Skeletal muscle satellite cell (primary cell): ENCODE measurements at regions not wholly inside any gene's neighbourhood (a gene's known extent, or its start where the extent isn't known, plus 50 kb on each side); places are given as distances from the start of the nearest gene placed in this dataset.

ENCODE experiments used
- H3K27me3 ChIP-seq: 2 replicates; pipeline ENCODE4 v1.7.0; 2013; ENCODE audit warnings: low read length; ENCODE audit not compliant: control insufficient read depth, insufficient read depth
- H3K36me3 ChIP-seq: 2 replicates; pipeline ENCODE4 v1.7.0; 2013; ENCODE audit warnings: mild to moderate bottlenecking, control low read depth, low read length; ENCODE audit not compliant: insufficient read depth
- H3K4me1 ChIP-seq: 2 replicates; pipeline ENCODE4 v1.7.0; 2013; ENCODE audit warnings: low read length; ENCODE audit not compliant: control insufficient read depth, insufficient read depth
- H3K4me2 ChIP-seq: 2 replicates; pipeline ENCODE4 v1.7.0; 2013; ENCODE audit warnings: mild to moderate bottlenecking, low read length
- H3K4me3 ChIP-seq: 2 replicates; pipeline ENCODE4 v1.7.0; 2013; ENCODE audit warnings: low read length
- H3K9ac ChIP-seq: 2 replicates; pipeline ENCODE4 v1.7.0; 2013; ENCODE audit warnings: mild to moderate bottlenecking, low read depth, low read length, moderate library complexity
- H3K9me3 ChIP-seq: replicated peaks from 2 replicates; pipeline ENCODE4 v1.7.0; 2013; ENCODE audit warnings: mild to moderate bottlenecking, control low read depth, low read length

- Histone ChIP-seq H3K9ac (no peak overlapping the region), H3K4me3 (no peak overlapping the region), H3K27me3 (peaks cover 2% of the 10 kb centered on the region), H3K4me2 (no peak overlapping the region), H3K9me3 (no peaks in the 10 kb centered on the region), H3K4me1 (peaks cover 2% of the 10 kb centered on the region), H3K36me3 (no peaks in the 10 kb centered on the region)
Measured at GRCh38 chr2:156897548-156897947, 360.0 kb upstream of the GALNT5 start.

- no peak overlapping the region for H3K4me3 ChIP-seq
- H3K9me3 ChIP-seq = no peaks in the 10 kb centered on the region
- H3K36me3 ChIP-seq = no peaks in the 10 kb centered on the region
- peaks cover 2% of the 10 kb centered on the region for H3K4me1 ChIP-seq
- peaks cover 5% of the 10 kb centered on the region for H3K27me3 ChIP-seq
- H3K9ac ChIP-seq = no peak overlapping the region
- no peak overlapping the region for H3K4me2 ChIP-seq
Measured at GRCh38 chr2:156901373-156902031, 356.0 kb upstream of the GALNT5 start.

GRCh38 chr2:156903335-156903734, 354.2 kb upstream of the GALNT5 start:
- Histone ChIP-seq H3K4me3 (no peak overlapping the region), H3K9ac (no peak overlapping the region), H3K4me1 (peaks cover 5% of the 10 kb centered on the region), H3K27me3 (peaks cover 5% of the 10 kb centered on the region), H3K9me3 (no peaks in the 10 kb centered on the region), H3K36me3 (no peaks in the 10 kb centered on the region), H3K4me2 (no peak overlapping the region)

GRCh38 chr2:156907806-156908205, 349.7 kb upstream of the GALNT5 start:
- Histone ChIP-seq H3K27me3 (peaks cover 16% of the 10 kb centered on the region), H3K4me2 (peak overlapping the region; percentile 34), H3K4me1 (peaks cover 15% of the 10 kb centered on the region), H3K4me3 (no peak overlapping the region), H3K36me3 (no peaks in the 10 kb centered on the region), H3K9ac (no peak overlapping the region), H3K9me3 (no peaks in the 10 kb centered on the region)

- Histone ChIP-seq H3K4me3 (no peak overlapping the region), H3K4me1 (peaks cover 15% of the 10 kb centered on the region), H3K9me3 (no peaks in the 10 kb centered on the region), H3K27me3 (peaks cover 18% of the 10 kb centered on the region), H3K9ac (no peak overlapping the region), H3K36me3 (no peaks in the 10 kb centered on the region), H3K4me2 (peak overlapping the region; percentile 36)
Measured at GRCh38 chr2:156908825-156909224, 348.7 kb upstream of the GALNT5 start.

GRCh38 chr2:156909983-156910382, 347.5 kb upstream of the GALNT5 start:
- Histone ChIP-seq H3K4me3 (no peak overlapping the region), H3K4me1 (peaks cover 15% of the 10 kb centered on the region), H3K9me3 (no peaks in the 10 kb centered on the region), H3K27me3 (peaks cover 16% of the 10 kb centered on the region), H3K4me2 (no peak overlapping the region), H3K9ac (no peak overlapping the region), H3K36me3 (no peaks in the 10 kb centered on the region)

GRCh38 chr2:156915332-156915731, 342.2 kb upstream of the GALNT5 start:
- Histone ChIP-seq H3K4me2 (no peak overlapping the region), H3K4me1 (no peaks in the 10 kb centered on the region), H3K9me3 (no peaks in the 10 kb centered on the region), H3K9ac (no peak overlapping the region), H3K27me3 (peaks cover 9% of the 10 kb centered on the region), H3K36me3 (no peaks in the 10 kb centered on the region), H3K4me3 (no peak overlapping the region)

GRCh38 chr2:156918410-156918809, 339.1 kb upstream of the GALNT5 start:
- Histone ChIP-seq H3K4me3 (no peak overlapping the region), H3K9ac (no peak overlapping the region), H3K36me3 (no peaks in the 10 kb centered on the region), H3K27me3 (peaks cover 3% of the 10 kb centered on the region), H3K9me3 (no peaks in the 10 kb centered on the region), H3K4me2 (no peak overlapping the region), H3K4me1 (no peaks in the 10 kb centered on the region)

- Histone ChIP-seq H3K4me3 (no peak overlapping the region), H3K4me1 (no peaks in the 10 kb centered on the region), H3K9ac (no peak overlapping the region), H3K36me3 (no peaks in the 10 kb centered on the region), H3K4me2 (no peak overlapping the region), H3K9me3 (no peaks in the 10 kb centered on the region), H3K27me3 (no peaks in the 10 kb centered on the region)
Measured at GRCh38 chr2:156930423-156930822, 327.1 kb upstream of the GALNT5 start.

GRCh38 chr2:156933645-156934225, 323.8 kb upstream of the GALNT5 start:
- Histone ChIP-seq H3K4me2 (no peak overlapping the region), H3K4me1 (no peaks in the 10 kb centered on the region), H3K36me3 (no peaks in the 10 kb centered on the region), H3K9ac (no peak overlapping the region), H3K9me3 (no peaks in the 10 kb centered on the region), H3K27me3 (no peaks in the 10 kb centered on the region), H3K4me3 (no peak overlapping the region)

GRCh38 chr2:156935616-156936015, 321.9 kb upstream of the GALNT5 start:
- Histone ChIP-seq H3K4me1 (no peaks in the 10 kb centered on the region), H3K27me3 (no peaks in the 10 kb centered on the region), H3K4me2 (no peak overlapping the region), H3K9me3 (no peaks in the 10 kb centered on the region), H3K9ac (no peak overlapping the region), H3K36me3 (no peaks in the 10 kb centered on the region), H3K4me3 (no peak overlapping the region)

- no peaks in the 10 kb centered on the region for H3K27me3 ChIP-seq
- no peaks in the 10 kb centered on the region for H3K4me1 ChIP-seq
- H3K9me3 ChIP-seq = no peaks in the 10 kb centered on the region
- H3K4me2 ChIP-seq = no peak overlapping the region
- no peaks in the 10 kb centered on the region for H3K36me3 ChIP-seq
- no peak overlapping the region for H3K9ac ChIP-seq
- H3K4me3 ChIP-seq = no peak overlapping the region
Measured at GRCh38 chr2:156937430-156937829, 320.1 kb upstream of the GALNT5 start.
